AG10803 (cell line): ENCODE measurements at regions not wholly inside any gene's neighbourhood (a gene's known extent, or its start where the extent isn't known, plus 50 kb on each side); places are given as distances from the start of the nearest gene placed in this dataset.

Experiments used
- DNase-seq: peaks from one replicate; pipeline ENCODE4 v3.0.0; 2010; ENCODE audit warnings: low read depth
- H3K4me3 ChIP-seq: 2 replicates; pipeline ENCODE4 v1.5.1; 2011; ENCODE audit warnings: mild to moderate bottlenecking, low read length, control low read depth
- TF ChIP-seq, protein P1 (sequence below): conservative IDR thresholded peaks from 2 replicates; pipeline ENCODE4 v1.5.1; 2011; ENCODE audit warnings: mild to moderate bottlenecking, low read length, control low read depth, inconsistent platforms

- TF ChIP-seq, protein P1, sequence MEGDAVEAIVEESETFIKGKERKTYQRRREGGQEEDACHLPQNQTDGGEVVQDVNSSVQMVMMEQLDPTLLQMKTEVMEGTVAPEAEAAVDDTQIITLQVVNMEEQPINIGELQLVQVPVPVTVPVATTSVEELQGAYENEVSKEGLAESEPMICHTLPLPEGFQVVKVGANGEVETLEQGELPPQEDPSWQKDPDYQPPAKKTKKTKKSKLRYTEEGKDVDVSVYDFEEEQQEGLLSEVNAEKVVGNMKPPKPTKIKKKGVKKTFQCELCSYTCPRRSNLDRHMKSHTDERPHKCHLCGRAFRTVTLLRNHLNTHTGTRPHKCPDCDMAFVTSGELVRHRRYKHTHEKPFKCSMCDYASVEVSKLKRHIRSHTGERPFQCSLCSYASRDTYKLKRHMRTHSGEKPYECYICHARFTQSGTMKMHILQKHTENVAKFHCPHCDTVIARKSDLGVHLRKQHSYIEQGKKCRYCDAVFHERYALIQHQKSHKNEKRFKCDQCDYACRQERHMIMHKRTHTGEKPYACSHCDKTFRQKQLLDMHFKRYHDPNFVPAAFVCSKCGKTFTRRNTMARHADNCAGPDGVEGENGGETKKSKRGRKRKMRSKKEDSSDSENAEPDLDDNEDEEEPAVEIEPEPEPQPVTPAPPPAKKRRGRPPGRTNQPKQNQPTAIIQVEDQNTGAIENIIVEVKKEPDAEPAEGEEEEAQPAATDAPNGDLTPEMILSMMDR: no peak
- DNase-seq: no peak
- no peak overlapping the region for H3K4me3 ChIP-seq
Observed at GRCh38 chr1:79422726-79423125, 416.2 kb upstream of the ADGRL4 start.

DNA sequence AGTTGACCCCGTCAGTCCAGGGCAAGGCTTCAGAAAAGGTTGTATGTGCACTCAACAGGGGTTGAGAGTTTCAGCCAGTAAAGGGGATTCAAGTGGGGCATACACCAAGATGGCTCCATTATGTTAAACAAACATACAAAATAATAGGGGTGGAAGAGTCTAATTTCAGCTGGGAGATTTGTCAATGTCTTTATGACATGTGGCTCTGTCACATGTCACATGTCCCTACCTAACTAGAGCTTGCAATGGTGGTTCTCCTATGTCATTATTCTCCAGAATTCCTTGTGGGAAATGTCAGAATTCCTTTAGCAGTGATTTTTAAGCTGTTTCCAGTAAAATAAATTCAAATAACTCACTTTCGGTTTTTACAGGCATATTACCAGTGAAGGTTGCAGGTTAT lies 392.0 kb upstream of the ADGRL4 start:
- no peak overlapping the region for H3K4me3 ChIP-seq
- TF ChIP-seq, protein P1: no peak
- no peak for DNase-seq

DNA sequence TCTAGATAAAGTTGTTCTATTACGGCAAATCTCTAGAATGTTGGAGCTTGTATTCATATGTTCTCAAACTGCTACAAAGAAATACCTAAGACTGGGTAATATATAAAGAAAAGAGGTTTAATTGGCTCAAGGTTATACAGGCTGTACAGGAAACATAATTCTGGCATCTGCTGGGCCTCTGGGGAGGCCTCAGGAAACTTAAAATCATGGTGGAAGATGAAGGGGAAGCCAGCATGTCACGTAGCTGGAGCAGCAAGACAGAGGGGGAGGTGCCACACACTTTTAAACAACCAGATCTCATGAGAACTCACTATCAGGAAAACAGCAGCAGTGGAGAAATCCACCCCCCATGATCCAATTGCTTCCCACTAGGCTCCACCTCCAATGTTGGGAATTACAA lies 390.4 kb upstream of the ADGRL4 start:
- no peak for DNase-seq
- TF ChIP-seq, protein P1: no peak

DNA sequence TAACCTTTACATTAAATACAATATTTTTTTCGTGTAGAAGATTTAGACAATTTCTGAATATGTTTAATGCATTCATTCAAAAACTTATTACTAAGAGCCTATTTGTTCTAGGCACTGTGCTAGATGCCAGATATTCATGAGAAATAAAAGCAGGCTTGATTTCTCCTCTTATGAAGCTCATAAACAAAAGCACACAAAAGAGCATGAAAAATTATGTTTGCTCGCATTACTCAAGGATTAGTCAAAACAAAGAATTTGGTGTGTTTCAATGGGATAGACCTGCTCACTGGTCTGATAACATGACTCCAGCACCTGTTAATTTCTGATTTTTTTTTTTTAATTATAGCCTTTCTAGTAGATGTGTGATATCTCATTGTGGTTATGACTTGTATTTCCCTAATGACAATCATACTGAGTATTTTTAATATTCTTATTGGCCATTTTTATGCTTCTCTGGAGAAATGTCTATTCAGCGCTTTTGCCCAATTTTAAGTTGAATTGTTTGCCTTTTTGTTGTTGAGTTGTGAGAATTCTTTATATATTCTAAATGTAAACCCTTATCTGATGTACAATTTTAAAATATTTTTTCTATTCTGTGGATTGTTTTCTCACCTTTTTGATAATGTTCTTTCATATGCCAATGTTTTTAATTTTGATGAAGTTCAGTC lies 382.3 kb upstream of the ADGRL4 start:
- TF ChIP-seq, protein P1: no peak
- DNase-seq: no peak
- no peak overlapping the region for H3K4me3 ChIP-seq

More for the DNA sequence above, 390.4 kb upstream of the ADGRL4 start:
- H3K4me3 ChIP-seq: no peak overlapping the region

- no peak for DNase-seq
Observed at GRCh38 chr1:79386730-79387129, 380.2 kb upstream of the ADGRL4 start.

GRCh38 chr1:79380078-79380477 lies 373.5 kb upstream of the ADGRL4 start:
- no peak overlapping the region for H3K4me3 ChIP-seq
- TF ChIP-seq, protein P1: no peak
- DNase-seq: no peak

More at GRCh38 chr1:79386730-79387129, 380.2 kb upstream of the ADGRL4 start:
- TF ChIP-seq, protein P1: no peak
- no peak overlapping the region for H3K4me3 ChIP-seq

DNA sequence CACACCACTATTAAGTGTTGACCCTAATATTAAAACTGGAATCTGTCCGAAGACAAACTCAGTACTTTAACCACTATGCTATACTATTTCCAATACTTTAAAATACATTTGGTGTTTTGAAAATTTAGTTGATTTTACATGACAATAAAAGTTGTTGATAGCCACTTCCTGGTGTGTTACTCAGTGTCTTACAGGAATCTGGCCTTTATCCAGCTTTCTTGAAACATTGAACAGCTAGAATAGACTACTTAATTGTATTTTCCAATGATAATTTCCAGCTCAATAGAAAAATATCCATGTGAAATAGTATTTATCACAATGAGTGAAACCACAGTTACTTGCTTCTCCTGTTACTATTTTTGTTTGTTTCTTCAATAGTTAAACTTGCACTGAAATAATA lies 369.6 kb upstream of the ADGRL4 start:
- TF ChIP-seq, protein P1: no peak
- H3K4me3 ChIP-seq: no peak overlapping the region
- DNase-seq: no peak
